Fibroblast of the aortic adventitia (primary cell): ENCODE measurements at regions not wholly inside any gene's neighbourhood (a gene's known extent, or its start where the extent isn't known, plus 50 kb on each side); places are given as distances from the start of the nearest gene placed in this dataset. TPM values are rescaled to one million over a fixed set of nuclear protein-coding genes. Genes with fewer than 3 reads are reported as not detected.
"Not testable (repeated sequence)": the region's sequence is repeated elsewhere in the genome, so short reads cannot be mapped to it uniquely, and the experiment has no call there.

Source experiments
- DNase-seq: peaks from one replicate; pipeline ENCODE4 v3.0.0-alpha.2; 2010; ENCODE audit warnings: low read depth
- H3K4me3 ChIP-seq: 2 replicates; pipeline ENCODE4 v1.5.1; 2011; ENCODE audit warnings: low read depth, mild to moderate bottlenecking, control low read depth, low read length, moderate library complexity
- small RNA-seq: library from RNA; depleted of rRNA; stranded (forward); fragments of <200 nt; gene quantifications from one replicate; pipeline ENCODE3, GENCODE V24; 2012
- TF ChIP-seq, protein P1 (sequence below): IDR thresholded peaks from 2 replicates; pipeline ENCODE4 v1.5.1; 2011; ENCODE audit warnings: mild to moderate bottlenecking, low read length, control low read depth, inconsistent platforms; ENCODE audit not compliant: insufficient read depth

DNA sequence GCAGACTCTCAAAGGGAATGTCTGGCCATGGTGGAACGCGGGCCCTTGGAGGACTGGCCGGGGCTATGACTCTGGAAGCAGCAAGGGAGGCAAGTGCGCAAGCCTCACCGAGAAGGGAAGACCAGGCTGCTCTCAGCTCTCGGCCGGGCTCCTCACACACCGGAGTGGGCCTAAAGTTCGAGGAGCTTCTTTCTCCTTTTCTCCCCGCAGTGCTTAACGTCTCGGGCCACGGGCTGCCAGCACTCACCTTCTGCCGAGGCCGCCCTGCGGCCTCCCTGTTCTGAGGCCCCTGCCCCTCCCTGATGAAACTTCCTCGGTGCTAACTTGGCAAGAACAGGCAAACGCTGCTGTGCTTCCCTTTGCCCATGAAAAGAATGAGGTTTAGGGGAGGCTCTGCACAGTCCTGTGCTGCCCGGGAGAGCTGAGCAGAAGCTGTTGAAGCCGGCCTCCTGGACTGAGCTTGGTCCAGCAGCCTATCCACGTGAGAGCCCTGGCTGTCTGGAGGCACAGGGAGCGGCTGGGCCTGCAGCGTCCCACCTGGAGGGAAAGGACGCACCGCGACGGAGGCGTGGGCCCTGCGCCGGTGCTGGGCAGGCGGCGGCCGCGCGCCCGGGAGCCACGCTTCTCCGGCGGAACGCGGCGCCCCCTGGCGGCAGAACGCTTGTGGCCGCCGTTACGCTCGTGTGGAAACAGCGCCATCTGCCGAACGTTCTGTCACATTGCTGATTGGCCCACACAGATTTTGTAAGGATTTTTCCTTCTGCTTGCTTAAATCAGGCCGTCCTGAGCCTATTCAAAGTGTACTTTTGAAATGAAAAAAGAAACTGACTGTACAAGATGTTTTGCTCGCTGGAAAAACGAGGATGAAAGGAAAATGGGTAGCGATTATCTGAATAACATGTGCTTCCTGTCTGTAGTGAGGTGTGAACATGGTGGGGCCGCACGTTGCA is 65.0 kb upstream of the TMEM45B start:
- H3K4me3 ChIP-seq, result peak overlapping the region; percentile 40
- DNase-seq, result peak; percentile 76
- TF ChIP-seq, protein P1, sequence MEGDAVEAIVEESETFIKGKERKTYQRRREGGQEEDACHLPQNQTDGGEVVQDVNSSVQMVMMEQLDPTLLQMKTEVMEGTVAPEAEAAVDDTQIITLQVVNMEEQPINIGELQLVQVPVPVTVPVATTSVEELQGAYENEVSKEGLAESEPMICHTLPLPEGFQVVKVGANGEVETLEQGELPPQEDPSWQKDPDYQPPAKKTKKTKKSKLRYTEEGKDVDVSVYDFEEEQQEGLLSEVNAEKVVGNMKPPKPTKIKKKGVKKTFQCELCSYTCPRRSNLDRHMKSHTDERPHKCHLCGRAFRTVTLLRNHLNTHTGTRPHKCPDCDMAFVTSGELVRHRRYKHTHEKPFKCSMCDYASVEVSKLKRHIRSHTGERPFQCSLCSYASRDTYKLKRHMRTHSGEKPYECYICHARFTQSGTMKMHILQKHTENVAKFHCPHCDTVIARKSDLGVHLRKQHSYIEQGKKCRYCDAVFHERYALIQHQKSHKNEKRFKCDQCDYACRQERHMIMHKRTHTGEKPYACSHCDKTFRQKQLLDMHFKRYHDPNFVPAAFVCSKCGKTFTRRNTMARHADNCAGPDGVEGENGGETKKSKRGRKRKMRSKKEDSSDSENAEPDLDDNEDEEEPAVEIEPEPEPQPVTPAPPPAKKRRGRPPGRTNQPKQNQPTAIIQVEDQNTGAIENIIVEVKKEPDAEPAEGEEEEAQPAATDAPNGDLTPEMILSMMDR, result peak; percentile 92

DNA sequence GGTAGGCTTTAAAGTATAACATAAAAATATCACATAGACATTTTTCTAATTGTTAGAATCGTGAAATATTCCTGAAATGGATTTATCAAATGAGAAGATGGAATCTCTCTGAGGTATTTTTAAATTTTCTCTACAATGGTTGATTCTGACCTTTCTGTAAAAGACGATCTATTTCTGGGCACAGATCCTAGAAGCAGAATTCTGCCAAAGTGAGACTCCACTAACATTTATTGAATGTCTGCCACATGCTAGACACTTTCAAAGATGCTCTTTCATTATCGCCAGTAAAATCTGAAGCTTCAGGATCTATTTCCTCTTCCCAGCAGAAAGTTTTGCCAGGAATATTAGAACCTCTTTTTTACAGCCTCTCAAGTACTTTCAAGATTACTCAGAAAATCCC is 64.1 kb upstream of the TMEM45B start:
- H3K4me3 ChIP-seq, result no peak overlapping the region
- no peak for DNase-seq

DNA sequence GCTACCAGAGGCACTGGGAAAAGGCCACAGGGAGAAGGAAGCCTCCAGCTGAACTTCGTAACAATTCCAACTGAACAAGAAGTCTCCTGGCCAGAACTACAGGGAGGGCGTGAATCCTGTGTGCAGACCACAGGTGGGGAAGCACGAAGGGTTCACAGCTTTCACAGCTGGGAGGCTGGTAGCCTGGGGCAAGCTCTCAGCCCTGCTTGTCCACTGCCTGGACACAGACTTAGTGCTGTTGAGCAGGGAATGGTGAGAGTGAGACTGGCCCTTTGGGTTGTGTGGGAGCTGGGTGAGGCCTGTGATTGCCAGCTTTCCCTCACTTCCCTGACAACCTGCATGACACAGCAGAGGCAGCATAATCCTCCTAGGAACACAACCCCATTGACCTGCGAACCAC is 52.1 kb upstream of the TMEM45B start:
- not testable (repeated sequence) for DNase-seq, H3K4me3 ChIP-seq

More for the DNA sequence above, 64.1 kb upstream of the TMEM45B start:
- TF ChIP-seq, protein P1, result no peak

DNA sequence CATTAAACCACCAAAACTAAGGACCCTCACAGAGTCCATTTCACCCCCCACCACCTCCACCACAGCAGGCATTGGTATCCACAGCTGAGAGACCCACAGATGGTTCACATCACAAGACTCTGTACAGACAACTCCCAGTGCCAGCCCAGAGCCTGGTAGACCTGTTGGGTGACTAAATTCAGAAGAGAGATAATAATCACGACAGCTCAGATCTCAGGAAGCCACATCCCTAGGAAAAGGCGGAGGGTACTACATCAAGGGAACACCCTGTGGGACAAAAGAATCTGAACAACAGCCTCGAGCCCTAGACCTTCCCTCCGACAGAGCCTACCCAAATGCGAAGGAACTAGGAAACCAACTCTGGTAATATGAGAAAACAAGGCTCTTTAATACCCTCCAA is 51.4 kb upstream of the TMEM45B start:
- H3K4me3 ChIP-seq, DNase-seq: not testable (repeated sequence)

Small RNA genes lying in the stretch of these regions (small RNA-seq; reads per million reads assigned to genes)
- not detected for gene RPS27P20
